Stomach (tissue), 4 donors: ENCODE measurements at regions not wholly inside any gene's neighbourhood (a gene's known extent, or its start where the extent isn't known, plus 50 kb on each side); places are given as distances from the start of the nearest gene placed in this dataset.

Experiments used
- POLR2A ChIP-seq, 4 donors: fragments of 450-650 bp; IDR thresholded peaks; one replicate each; pipeline ENCODE4 v1.6.1; 2016; ENCODE audit warnings: antibody characterized with exemption in 4 of 4, control low read depth in 2 of 4, mild to moderate bottlenecking in 1 of 4, moderate library complexity in 1 of 4
- TF ChIP-seq, protein P1 (sequence below), 7 experiments: fragments of 450-650 bp in 4 of 7; fragments of 200-600 bp in 3 of 7; sonication (generic) in 3 of 7; IDR thresholded peaks; one replicate each; pipeline ENCODE4 v1.5.1; 2016 to 2019; ENCODE audit warnings: antibody characterized with exemption in 7 of 7, control low read depth in 2 of 7, mild to moderate bottlenecking in 1 of 7

DNA sequence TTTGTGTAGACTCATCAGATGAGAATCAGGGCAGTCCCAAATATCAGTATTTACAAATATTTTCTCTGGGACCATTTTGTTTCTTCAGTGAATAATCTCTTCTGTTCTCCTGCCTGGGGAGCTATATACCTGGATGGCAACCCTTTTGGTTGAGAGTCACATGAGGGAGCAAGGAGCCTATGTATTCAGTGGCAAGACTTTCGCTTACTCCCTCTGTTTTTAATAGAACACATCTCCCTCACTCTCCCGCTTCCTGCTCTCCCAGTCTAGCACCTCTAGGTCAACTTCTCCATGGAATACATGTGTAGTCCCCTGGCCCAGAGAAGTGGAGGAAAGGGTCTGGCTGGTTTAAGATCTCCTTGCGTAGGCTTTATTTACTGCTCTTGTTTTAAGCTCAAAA lies 600.3 kb downstream of the CCDC85A start:
- TF ChIP-seq, protein P1, sequence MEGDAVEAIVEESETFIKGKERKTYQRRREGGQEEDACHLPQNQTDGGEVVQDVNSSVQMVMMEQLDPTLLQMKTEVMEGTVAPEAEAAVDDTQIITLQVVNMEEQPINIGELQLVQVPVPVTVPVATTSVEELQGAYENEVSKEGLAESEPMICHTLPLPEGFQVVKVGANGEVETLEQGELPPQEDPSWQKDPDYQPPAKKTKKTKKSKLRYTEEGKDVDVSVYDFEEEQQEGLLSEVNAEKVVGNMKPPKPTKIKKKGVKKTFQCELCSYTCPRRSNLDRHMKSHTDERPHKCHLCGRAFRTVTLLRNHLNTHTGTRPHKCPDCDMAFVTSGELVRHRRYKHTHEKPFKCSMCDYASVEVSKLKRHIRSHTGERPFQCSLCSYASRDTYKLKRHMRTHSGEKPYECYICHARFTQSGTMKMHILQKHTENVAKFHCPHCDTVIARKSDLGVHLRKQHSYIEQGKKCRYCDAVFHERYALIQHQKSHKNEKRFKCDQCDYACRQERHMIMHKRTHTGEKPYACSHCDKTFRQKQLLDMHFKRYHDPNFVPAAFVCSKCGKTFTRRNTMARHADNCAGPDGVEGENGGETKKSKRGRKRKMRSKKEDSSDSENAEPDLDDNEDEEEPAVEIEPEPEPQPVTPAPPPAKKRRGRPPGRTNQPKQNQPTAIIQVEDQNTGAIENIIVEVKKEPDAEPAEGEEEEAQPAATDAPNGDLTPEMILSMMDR (IDR thresholded peaks at IDR 0.05), result no peak
- no peak for TF ChIP-seq POLR2A (IDR thresholded peaks at IDR 0.05)
